A549 (cell line): ENCODE measurements at regions not wholly inside any gene's neighbourhood (a gene's known extent, or its start where the extent isn't known, plus 50 kb on each side); places are given as distances from the start of the nearest gene placed in this dataset.

ENCODE experiments used
- ATAC-seq, 2 experiments: fragments of 200-7000 bp in 1 of 2; fragments of >200 bp in 1 of 2; cut with Nextera tagmentation in 1 of 2; cut with Tn5 transposase in 1 of 2; 3 replicates each; pipeline versions ENCODE4 v1.8.0 to v1.9.1; 2018 to 2020; ENCODE audit warnings: mild to moderate bottlenecking in 1 of 2, moderate library complexity in 1 of 2
- CTCF ChIA-PET: fragments of 300-600 bp; sonication (Branson Sonifier 250); formaldehyde crosslinking; extraction: SDS; loops from one replicate; lab custom pipeline; 2021; ENCODE audit warnings: antibody characterized with exemption, inconsistent platforms; lab: Yijun Ruan, JAX
- POLR2A ChIA-PET: fragments of 350-600 bp; formaldehyde crosslinking; extraction: SDS; loops from one replicate; lab custom pipeline; 2021; ENCODE audit warnings: antibody characterized with exemption, inconsistent platforms; lab: Yijun Ruan, JAX
- DNase-seq, 2 experiments: peaks; one replicate each; pipeline versions ENCODE4 v3.0.0 to v3.0.0-alpha.2; 2011 to 2016; ENCODE audit warnings: low read depth in 1 of 2, low spot score in 1 of 2
- FAIRE-seq: peaks from 2 replicates; lab custom pipeline; 2011; peaks lifted over from hg19 to GRCh38; lab: Jason Lieb, UNC
- H3K27ac ChIP-seq, 2 experiments: fragments of >200 bp; sonication (Bioruptor Twin); formaldehyde crosslinking; 3 replicates each; pipeline ENCODE4 v1.5.1; 2016 to 2017
- H3K4me1 ChIP-seq: fragments of >200 bp; sonication (Bioruptor Twin); formaldehyde crosslinking; 3 replicates; pipeline ENCODE4 v1.6.1; 2016
- H3K4me2 ChIP-seq: fragments of >200 bp; sonication (Bioruptor Twin); formaldehyde crosslinking; 3 replicates; pipeline ENCODE4 v1.6.1; 2016
- H3K4me3 ChIP-seq: fragments of >200 bp; sonication (Bioruptor Twin); formaldehyde crosslinking; 3 replicates; pipeline ENCODE4 v1.5.1; 2016
- H3K9me3 ChIP-seq: fragments of >200 bp; sonication (Bioruptor Twin); formaldehyde crosslinking; 3 replicates; pipeline ENCODE4 v1.6.1; 2016
- CHD4 ChIP-seq: fragments of 200-600 bp; sonication (generic); IDR thresholded peaks from 2 replicates; pipeline ENCODE4 v1.6.1; 2016; ENCODE audit warnings: antibody characterized with exemption, mild to moderate bottlenecking, borderline replicate concordance
- GATA3 ChIP-seq: IDR thresholded peaks from 2 replicates; pipeline ENCODE4 v1.6.1; 2012; ENCODE audit warnings: borderline replicate concordance
- HDAC2 ChIP-seq: fragments of 200-600 bp; sonication (generic); IDR thresholded peaks from 2 replicates; pipeline ENCODE4 v1.6.1; 2016
- HOXB13 ChIP-seq: fragments of 250-450 bp; sonication (Bioruptor Pico); IDR thresholded peaks from 2 replicates; pipeline ENCODE4 v1.5.0; 2020; ENCODE audit warnings: low read depth, mild to moderate bottlenecking, moderate library complexity
- JUN ChIP-seq, 2 experiments: fragments of >200 bp; sonication (Bioruptor Twin); formaldehyde crosslinking; IDR thresholded peaks; 2 replicates in 1 of 2; 3 replicates in 1 of 2; pipeline ENCODE4 v1.6.1; 2016 to 2017
- KDM1A ChIP-seq: fragments of 200-600 bp; sonication (generic); IDR thresholded peaks from 2 replicates; pipeline ENCODE4 v1.6.1; 2016; ENCODE audit warnings: low read depth, mild to moderate bottlenecking
- KDM5A ChIP-seq: fragments of 200-600 bp; sonication (generic); IDR thresholded peaks from 2 replicates; pipeline ENCODE4 v1.6.1; 2016; ENCODE audit warnings: antibody characterized with exemption, mild to moderate bottlenecking
- MAFK ChIP-seq: fragments of 450-650 bp; IDR thresholded peaks from 2 replicates; pipeline ENCODE4 v1.6.1; 2014; ENCODE audit not compliant: partially characterized antibody
- RNF2 ChIP-seq: fragments of 200-600 bp; sonication (generic); IDR thresholded peaks from 2 replicates; pipeline ENCODE4 v1.6.1; 2016; ENCODE audit warnings: low read depth, mild to moderate bottlenecking, antibody characterized with exemption, moderate library complexity, borderline replicate concordance
- SMC3 ChIP-seq: fragments of >200 bp; sonication (Bioruptor Twin); formaldehyde crosslinking; IDR thresholded peaks from 3 replicates; pipeline ENCODE4 v1.6.1; 2018; ENCODE audit warnings: inconsistent platforms
- ZC3H11A ChIP-seq: fragments of 450-650 bp; IDR thresholded peaks from 2 replicates; pipeline ENCODE4 v1.6.1; 2014; ENCODE audit warnings: antibody characterized with exemption, mild to moderate bottlenecking
- ZFP36 ChIP-seq: fragments of 450-650 bp; IDR thresholded peaks from 2 replicates; pipeline ENCODE4 v1.6.1; 2014; ENCODE audit warnings: borderline replicate concordance; ENCODE audit not compliant: partially characterized antibody
- WGBS: methylation state at CpG from one replicate; pipeline ENCODE4 v1.1.6; 2017; ENCODE audit errors: missing lambda C conversion rate; 5-methylcytosine and 5-hydroxymethylcytosine counted together
- small RNA-seq, 6 experiments: library from RNA; depleted of rRNA; stranded (forward); fragments of <200 nt; gene quantifications; one replicate each; pipeline ENCODE3, GENCODE V24; 2012
- TF ChIP-seq, protein P1 (sequence below): fragments of 200-600 bp; sonication (generic); IDR thresholded peaks from 2 replicates; pipeline ENCODE4 v1.6.1; 2016; ENCODE audit warnings: antibody characterized with exemption, mild to moderate bottlenecking, moderate library complexity

DNA sequence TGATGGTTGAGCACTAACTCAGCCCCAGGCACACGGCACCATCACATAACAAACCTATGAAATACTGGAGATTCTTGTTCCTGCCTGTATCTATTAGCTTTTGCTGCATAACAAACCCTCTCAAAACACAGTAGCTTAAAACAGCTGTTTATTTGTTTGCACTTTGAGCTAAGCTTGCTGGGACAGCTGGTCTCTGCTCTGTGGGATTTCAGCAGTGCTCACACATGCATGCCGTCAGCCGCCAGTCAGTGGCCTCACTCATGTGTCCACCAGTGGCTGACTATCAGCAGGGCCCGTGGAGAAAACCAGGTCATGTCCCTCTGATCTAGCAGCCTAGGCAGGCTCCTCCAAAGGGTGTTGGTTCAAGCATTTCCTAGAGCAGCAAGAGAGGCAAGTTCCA is 52.8 kb upstream of the RAB12 start:
- Histone ChIP-seq H3K9me3 (no peaks in the 10 kb centered on the region), H3K4me2 (no peak overlapping the region), H3K27ac (no peak overlapping the region), H3K4me3 (no peak overlapping the region), H3K4me1 (no peaks in the 10 kb centered on the region; the same call in 2 of the 3 replicates)
- DNase-seq (no peak), ATAC-seq (no peak), FAIRE-seq (no peak)
- CTCF ChIA-PET = interaction anchor here (1.1 kb wide), 1 partner anchor 12 kb away, joined by 3 read pairs; no protein-coding TSS in a partner anchor
- WGBS = 58% methylated on average over 1 of the region's 4 CpGs
- TF ChIP-seq HOXB13 (CRISPR knock-in tag) (no peak), CHD4 (no peak), HDAC2 (no peak), ZC3H11A (no peak), ZFP36 (no peak), RNF2 (no peak), MAFK (no peak), JUN (IDR thresholded peaks at IDR 0.05) (no peak), GATA3 (no peak), KDM5A (no peak), SMC3 (no peak), KDM1A (no peak)
- TF ChIP-seq, protein P1, sequence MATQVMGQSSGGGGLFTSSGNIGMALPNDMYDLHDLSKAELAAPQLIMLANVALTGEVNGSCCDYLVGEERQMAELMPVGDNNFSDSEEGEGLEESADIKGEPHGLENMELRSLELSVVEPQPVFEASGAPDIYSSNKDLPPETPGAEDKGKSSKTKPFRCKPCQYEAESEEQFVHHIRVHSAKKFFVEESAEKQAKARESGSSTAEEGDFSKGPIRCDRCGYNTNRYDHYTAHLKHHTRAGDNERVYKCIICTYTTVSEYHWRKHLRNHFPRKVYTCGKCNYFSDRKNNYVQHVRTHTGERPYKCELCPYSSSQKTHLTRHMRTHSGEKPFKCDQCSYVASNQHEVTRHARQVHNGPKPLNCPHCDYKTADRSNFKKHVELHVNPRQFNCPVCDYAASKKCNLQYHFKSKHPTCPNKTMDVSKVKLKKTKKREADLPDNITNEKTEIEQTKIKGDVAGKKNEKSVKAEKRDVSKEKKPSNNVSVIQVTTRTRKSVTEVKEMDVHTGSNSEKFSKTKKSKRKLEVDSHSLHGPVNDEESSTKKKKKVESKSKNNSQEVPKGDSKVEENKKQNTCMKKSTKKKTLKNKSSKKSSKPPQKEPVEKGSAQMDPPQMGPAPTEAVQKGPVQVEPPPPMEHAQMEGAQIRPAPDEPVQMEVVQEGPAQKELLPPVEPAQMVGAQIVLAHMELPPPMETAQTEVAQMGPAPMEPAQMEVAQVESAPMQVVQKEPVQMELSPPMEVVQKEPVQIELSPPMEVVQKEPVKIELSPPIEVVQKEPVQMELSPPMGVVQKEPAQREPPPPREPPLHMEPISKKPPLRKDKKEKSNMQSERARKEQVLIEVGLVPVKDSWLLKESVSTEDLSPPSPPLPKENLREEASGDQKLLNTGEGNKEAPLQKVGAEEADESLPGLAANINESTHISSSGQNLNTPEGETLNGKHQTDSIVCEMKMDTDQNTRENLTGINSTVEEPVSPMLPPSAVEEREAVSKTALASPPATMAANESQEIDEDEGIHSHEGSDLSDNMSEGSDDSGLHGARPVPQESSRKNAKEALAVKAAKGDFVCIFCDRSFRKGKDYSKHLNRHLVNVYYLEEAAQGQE = no peak
- POLR2A ChIA-PET = no interaction called here

Small RNA genes in the stretch of these regions (small RNA-seq; reads per million reads assigned to genes)
- gene RN7SL50P = 0 reads per million in 6 experiments
